ENCODE measurements at regions not wholly inside any gene's neighbourhood (a gene's known extent, or its start where the extent isn't known, plus 50 kb on each side); places are given as distances from the start of the nearest gene placed in this dataset.

DNA sequence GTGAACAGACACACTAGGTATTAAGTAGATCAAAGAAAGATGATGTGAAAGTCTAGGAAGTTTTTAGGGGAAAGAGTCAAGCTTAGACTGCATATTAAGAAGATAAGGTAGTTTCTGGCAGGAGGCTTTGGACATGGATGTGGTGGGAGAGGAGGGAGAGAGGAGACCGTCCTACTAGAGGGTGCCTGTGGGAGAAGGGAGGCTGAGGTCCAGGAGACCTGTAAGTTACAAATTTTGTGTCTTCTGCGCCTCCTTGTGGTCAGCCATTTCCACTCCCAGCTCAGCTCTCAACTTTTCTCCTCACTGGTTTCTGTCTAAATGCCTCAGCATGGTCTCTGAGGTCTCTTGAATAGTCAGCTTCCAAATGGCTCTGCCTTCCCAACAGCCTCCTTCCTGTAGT lies 193.5 kb downstream of the UNC5CL start:
- TF ChIP-seq EZH2 (IDR thresholded peaks at IDR 0.05; ENCODE audit: low read length, missing control alignments) = no peak
- TF ChIP-seq, protein P1, sequence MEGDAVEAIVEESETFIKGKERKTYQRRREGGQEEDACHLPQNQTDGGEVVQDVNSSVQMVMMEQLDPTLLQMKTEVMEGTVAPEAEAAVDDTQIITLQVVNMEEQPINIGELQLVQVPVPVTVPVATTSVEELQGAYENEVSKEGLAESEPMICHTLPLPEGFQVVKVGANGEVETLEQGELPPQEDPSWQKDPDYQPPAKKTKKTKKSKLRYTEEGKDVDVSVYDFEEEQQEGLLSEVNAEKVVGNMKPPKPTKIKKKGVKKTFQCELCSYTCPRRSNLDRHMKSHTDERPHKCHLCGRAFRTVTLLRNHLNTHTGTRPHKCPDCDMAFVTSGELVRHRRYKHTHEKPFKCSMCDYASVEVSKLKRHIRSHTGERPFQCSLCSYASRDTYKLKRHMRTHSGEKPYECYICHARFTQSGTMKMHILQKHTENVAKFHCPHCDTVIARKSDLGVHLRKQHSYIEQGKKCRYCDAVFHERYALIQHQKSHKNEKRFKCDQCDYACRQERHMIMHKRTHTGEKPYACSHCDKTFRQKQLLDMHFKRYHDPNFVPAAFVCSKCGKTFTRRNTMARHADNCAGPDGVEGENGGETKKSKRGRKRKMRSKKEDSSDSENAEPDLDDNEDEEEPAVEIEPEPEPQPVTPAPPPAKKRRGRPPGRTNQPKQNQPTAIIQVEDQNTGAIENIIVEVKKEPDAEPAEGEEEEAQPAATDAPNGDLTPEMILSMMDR (conservative IDR thresholded peaks at IDR 0.05 in 1 of 2, IDR thresholded peaks at IDR 0.05 in 1 of 2; ENCODE audit: low read depth in 1 of 2, low read length in 2 of 2) = peak; percentile 51 to 66

Data from fibroblast of lung (primary cell).